ENCODE measurements at regions not wholly inside any gene's neighbourhood (a gene's known extent, or its start where the extent isn't known, plus 50 kb on each side); places are given as distances from the start of the nearest gene placed in this dataset.

- no peak for TF ChIP-seq CTCF (IDR thresholded peaks at IDR 0.05; ENCODE audit: unreplicated experiment)
- no peaks in the 10 kb centered on the region for H3K27me3 Mint-ChIP-seq (ENCODE audit: unreplicated experiment)
- no TSS peak for BruUV-seq (replicated peaks)
- H3K27ac Mint-ChIP-seq (ENCODE audit: unreplicated experiment), result no peak overlapping the region
- DNase-seq, result no peak
- intact Hi-C loops (cut with micrococcal nuclease; ENCODE audit: unreplicated experiment), result no loop called here
- CTCF ChIA-PET, result no interaction called here
- H3K4me1 Mint-ChIP-seq (ENCODE audit: low read depth, unreplicated experiment), result no peaks in the 10 kb centered on the region
- no peaks in the 10 kb centered on the region for H3K36me3 Mint-ChIP-seq (ENCODE audit: insufficient read depth, unreplicated experiment)
- H3K9me3 Mint-ChIP-seq (ENCODE audit: low read depth, unreplicated experiment), result peaks cover 12% of the 10 kb centered on the region
- H3K4me3 Mint-ChIP-seq (ENCODE audit: low read depth, unreplicated experiment), result no peak overlapping the region
Measured at GRCh38 chr19:28026636-28027035, 1186.3 kb downstream of the UQCRFS1 start.

- no TSS peak for BruUV-seq (replicated peaks)
Measured at GRCh38 chr19:28024920-28025319, 1188.0 kb downstream of the UQCRFS1 start.

GRCh38 chr19:28023064-28023463, 1189.9 kb downstream of the UQCRFS1 start:
- Mint-ChIP-seq H3K27me3 (ENCODE audit: unreplicated experiment) (no peaks in the 10 kb centered on the region), H3K4me3 (ENCODE audit: low read depth, unreplicated experiment) (no peak overlapping the region), H3K36me3 (ENCODE audit: insufficient read depth, unreplicated experiment) (no peaks in the 10 kb centered on the region), H3K9me3 (ENCODE audit: low read depth, unreplicated experiment) (peaks cover 4% of the 10 kb centered on the region), H3K4me1 (ENCODE audit: low read depth, unreplicated experiment) (no peaks in the 10 kb centered on the region), H3K27ac (ENCODE audit: unreplicated experiment) (no peak overlapping the region)
- CTCF ChIA-PET, result no interaction called here
- BruUV-seq (replicated peaks), result no TSS peak
- no peak for TF ChIP-seq CTCF (IDR thresholded peaks at IDR 0.05; ENCODE audit: unreplicated experiment)
- intact Hi-C loops (cut with micrococcal nuclease; ENCODE audit: unreplicated experiment), result no loop called here
- no peak for DNase-seq

More at GRCh38 chr19:28024920-28025319, 1188.0 kb downstream of the UQCRFS1 start:
- no peak overlapping the region for H3K27ac Mint-ChIP-seq (ENCODE audit: unreplicated experiment)
- H3K36me3 Mint-ChIP-seq (ENCODE audit: insufficient read depth, unreplicated experiment), result no peaks in the 10 kb centered on the region
- H3K4me1 Mint-ChIP-seq (ENCODE audit: low read depth, unreplicated experiment), result no peaks in the 10 kb centered on the region
- intact Hi-C loops (cut with micrococcal nuclease; ENCODE audit: unreplicated experiment), result no loop called here
- H3K4me3 Mint-ChIP-seq (ENCODE audit: low read depth, unreplicated experiment), result no peak overlapping the region
- CTCF ChIA-PET, result no interaction called here
- no peak for DNase-seq
- TF ChIP-seq CTCF (IDR thresholded peaks at IDR 0.05; ENCODE audit: unreplicated experiment), result no peak
- H3K9me3 Mint-ChIP-seq (ENCODE audit: low read depth, unreplicated experiment), result peaks cover 7% of the 10 kb centered on the region
- H3K27me3 Mint-ChIP-seq (ENCODE audit: unreplicated experiment), result no peaks in the 10 kb centered on the region

- intact Hi-C loops (cut with micrococcal nuclease; ENCODE audit: unreplicated experiment), result no loop called here
- Mint-ChIP-seq H3K27ac (ENCODE audit: unreplicated experiment) (no peak overlapping the region), H3K9me3 (ENCODE audit: low read depth, unreplicated experiment) (peaks cover 3% of the 10 kb centered on the region)
Measured at GRCh38 chr19:28022506-28022905, 1190.4 kb downstream of the UQCRFS1 start.

More at GRCh38 chr19:28022506-28022905, 1190.4 kb downstream of the UQCRFS1 start:
- H3K4me3 Mint-ChIP-seq (ENCODE audit: low read depth, unreplicated experiment), result no peak overlapping the region
- no peaks in the 10 kb centered on the region for H3K4me1 Mint-ChIP-seq (ENCODE audit: low read depth, unreplicated experiment)
- DNase-seq, result no peak
- no peaks in the 10 kb centered on the region for H3K27me3 Mint-ChIP-seq (ENCODE audit: unreplicated experiment)
- TF ChIP-seq CTCF (IDR thresholded peaks at IDR 0.05; ENCODE audit: unreplicated experiment), result no peak
- BruUV-seq (replicated peaks), result no TSS peak
- H3K36me3 Mint-ChIP-seq (ENCODE audit: insufficient read depth, unreplicated experiment), result no peaks in the 10 kb centered on the region
- CTCF ChIA-PET, result no interaction called here

All from Calu3 (cell line).